ENCODE measurements at regions not wholly inside any gene's neighbourhood (a gene's known extent, or its start where the extent isn't known, plus 50 kb on each side); places are given as distances from the start of the nearest gene placed in this dataset.

GRCh38 chr3:76651784-76652183, 388.1 kb upstream of the ROBO2 start:
- DNase-seq, result no peak
- no peak overlapping the region for H3K27ac Mint-ChIP-seq
- H3K4me2 ChIP-seq (replicated peaks; ENCODE audit: extremely low read depth, low read length, poor library complexity, severe bottlenecking), result no peak overlapping the region
- no peaks in the 10 kb centered on the region for H3K27me3 ChIP-seq (ENCODE audit: control insufficient read depth in 2 of 2, insufficient read depth in 2 of 2, low read length in 2 of 2)
- H3K27ac ChIP-seq (ENCODE audit: low read depth in 1 of 2, low read length in 2 of 2), result no peak overlapping the region
- H3K4me1 ChIP-seq (ENCODE audit: control insufficient read depth in 1 of 2, insufficient read depth in 2 of 2, low read length in 2 of 2), result no peaks in the 10 kb centered on the region
- H3K9me3 Mint-ChIP-seq, result peaks cover 0 to 3% (median 0%) of the 10 kb centered on the region in 7 donors
- no peaks in the 10 kb centered on the region for H3K36me3 Mint-ChIP-seq
- H3K4me3 Mint-ChIP-seq, result no peak overlapping the region
- H4K20me1 ChIP-seq (ENCODE audit: insufficient read depth, low read length), result no peaks in the 10 kb centered on the region
- H3K9ac ChIP-seq (ENCODE audit: insufficient read depth, low read length, poor library complexity, severe bottlenecking), result no peak overlapping the region
- H2AFZ ChIP-seq (ENCODE audit: insufficient read depth, low read depth, low read length, poor library complexity, severe bottlenecking), result no peak overlapping the region
- intact Hi-C loops (cut with micrococcal nuclease), result no loop called here
- no CpG with 5 or more reads among the region's 1 CpG for WGBS (ENCODE audit: insufficient coverage)
- no peaks in the 10 kb centered on the region for H3K79me2 ChIP-seq (ENCODE audit: insufficient read depth, low read length)
- no peak overlapping the region for H3K4me3 ChIP-seq (replicated peaks in 1 of 3; ENCODE audit: low read depth in 2 of 3, low read length in 3 of 3)
- no peaks in the 10 kb centered on the region for H3K36me3 ChIP-seq (replicated peaks in 1 of 2; ENCODE audit: control insufficient read depth in 1 of 2, insufficient read depth in 2 of 2, low read length in 2 of 2)
- no peaks in the 10 kb centered on the region for H3K27me3 Mint-ChIP-seq (ENCODE audit: low read depth in 3 of 3)
- H3K4me1 Mint-ChIP-seq, result no peaks in the 10 kb centered on the region
- no peaks in the 10 kb centered on the region for H3K9me3 ChIP-seq (replicated peaks in 1 of 2; ENCODE audit: control insufficient read depth in 1 of 2, insufficient read depth in 1 of 2, low read length in 2 of 2)
- no peak for TF ChIP-seq CTCF (IDR thresholded peaks at IDR 0.05)

- no peaks in the 10 kb centered on the region for H4K20me1 ChIP-seq (ENCODE audit: insufficient read depth, low read length)
- Mint-ChIP-seq H3K36me3 (no peaks in the 10 kb centered on the region), H3K9me3 (peaks cover 0 to 4% (median 0%) of the 10 kb centered on the region in 7 donors), H3K4me3 (no peak overlapping the region), H3K27me3 (ENCODE audit: low read depth in 3 of 3) (no peaks in the 10 kb centered on the region), H3K4me1 (no peaks in the 10 kb centered on the region), H3K27ac (no peak overlapping the region)
- H2AFZ ChIP-seq (ENCODE audit: insufficient read depth, low read depth, low read length, poor library complexity, severe bottlenecking), result no peak overlapping the region
- H3K79me2 ChIP-seq (ENCODE audit: insufficient read depth, low read length), result no peaks in the 10 kb centered on the region
- no peak overlapping the region for H3K4me3 ChIP-seq (replicated peaks in 1 of 3; ENCODE audit: low read depth in 2 of 3, low read length in 3 of 3)
- H3K9me3 ChIP-seq (replicated peaks in 1 of 2; ENCODE audit: control insufficient read depth in 1 of 2, insufficient read depth in 1 of 2, low read length in 2 of 2), result no peaks in the 10 kb centered on the region
- no peak overlapping the region for H3K27ac ChIP-seq (ENCODE audit: low read depth in 1 of 2, low read length in 2 of 2)
- no peak overlapping the region for H3K9ac ChIP-seq (ENCODE audit: insufficient read depth, low read length, poor library complexity, severe bottlenecking)
- DNase-seq, result no peak
- H3K36me3 ChIP-seq (replicated peaks in 1 of 2; ENCODE audit: control insufficient read depth in 1 of 2, insufficient read depth in 2 of 2, low read length in 2 of 2), result no peaks in the 10 kb centered on the region
- no peaks in the 10 kb centered on the region for H3K27me3 ChIP-seq (ENCODE audit: control insufficient read depth in 2 of 2, insufficient read depth in 2 of 2, low read length in 2 of 2)
- H3K4me2 ChIP-seq (replicated peaks; ENCODE audit: extremely low read depth, low read length, poor library complexity, severe bottlenecking), result no peak overlapping the region
- TF ChIP-seq CTCF (IDR thresholded peaks at IDR 0.05), result no peak
- no peaks in the 10 kb centered on the region for H3K4me1 ChIP-seq (ENCODE audit: control insufficient read depth in 1 of 2, insufficient read depth in 2 of 2, low read length in 2 of 2)
- intact Hi-C loops (cut with micrococcal nuclease), result no loop called here
- WGBS (ENCODE audit: insufficient coverage), result no CpG with 5 or more reads among the region's 1 CpG
Measured at GRCh38 chr3:76652524-76652923, 387.4 kb upstream of the ROBO2 start.
